HG03354 (cell line): ENCODE measurements at regions not wholly inside any gene's neighbourhood (a gene's known extent, or its start where the extent isn't known, plus 50 kb on each side); places are given as distances from the start of the nearest gene placed in this dataset.
"Not testable (repeated sequence)": the region's sequence is repeated elsewhere in the genome, so short reads cannot be mapped to it uniquely, and the experiment has no call there.

ENCODE experiments used
- ATAC-seq: cut with Tn5 transposase; IDR thresholded peaks from one replicate; pipeline ENCODE4 v1.9.1; 2021; ENCODE audit warnings: mild to moderate bottlenecking; ENCODE audit not compliant: unreplicated experiment, poor library complexity, severe bottlenecking

GRCh38 chr2:209113026-209113425 lies 310.8 kb upstream of the MAP2 start:
- ATAC-seq, result no peak

- no peak for ATAC-seq
Observed at GRCh38 chr2:209114588-209115240, 309.1 kb upstream of the MAP2 start.

- ATAC-seq, result peak; percentile 89
Observed at GRCh38 chr2:209121691-209122090, 302.2 kb upstream of the MAP2 start.

GRCh38 chr2:209125291-209125690 lies 298.6 kb upstream of the MAP2 start:
- ATAC-seq, result no peak

- no peak for ATAC-seq
Observed at GRCh38 chr2:209138079-209138478, 285.8 kb upstream of the MAP2 start.

- no peak for ATAC-seq
Observed at GRCh38 chr2:209141142-209141541, 282.7 kb upstream of the MAP2 start.

GRCh38 chr2:209141818-209142217 lies 282.0 kb upstream of the MAP2 start:
- no peak for ATAC-seq

GRCh38 chr2:209145220-209145691 lies 278.6 kb upstream of the MAP2 start:
- ATAC-seq, result not testable (repeated sequence)

GRCh38 chr2:209145941-209146681 lies 277.7 kb upstream of the MAP2 start:
- ATAC-seq, result no peak

GRCh38 chr2:209146682-209147320 lies 277.0 kb upstream of the MAP2 start:
- ATAC-seq, result peak; percentile 48

- no peak for ATAC-seq
Observed at GRCh38 chr2:209147981-209148380, 275.9 kb upstream of the MAP2 start.

GRCh38 chr2:209160800-209161588 lies 262.9 kb upstream of the MAP2 start:
- no peak for ATAC-seq

- no peak for ATAC-seq
Observed at GRCh38 chr2:209162129-209162528, 261.7 kb upstream of the MAP2 start.

GRCh38 chr2:209181984-209182383 lies 241.9 kb upstream of the MAP2 start:
- no peak for ATAC-seq

GRCh38 chr2:209186886-209187285 lies 237.0 kb upstream of the MAP2 start:
- not testable (repeated sequence) for ATAC-seq

- no peak for ATAC-seq
Observed at GRCh38 chr2:209189893-209190292, 234.0 kb upstream of the MAP2 start.

GRCh38 chr2:209191139-209191538 lies 232.7 kb upstream of the MAP2 start:
- no peak for ATAC-seq

GRCh38 chr2:209194717-209195116 lies 229.1 kb upstream of the MAP2 start:
- ATAC-seq, result no peak

- peak; percentile 76 for ATAC-seq
Observed at GRCh38 chr2:209208211-209208610, 215.6 kb upstream of the MAP2 start.

GRCh38 chr2:209209943-209210342 lies 213.9 kb upstream of the MAP2 start:
- no peak for ATAC-seq
